GM04504 (cell line): ENCODE measurements at regions not wholly inside any gene's neighbourhood (a gene's known extent, or its start where the extent isn't known, plus 50 kb on each side); places are given as distances from the start of the nearest gene placed in this dataset.
"Not testable (repeated sequence)": the region's sequence is repeated elsewhere in the genome, so short reads cannot be mapped to it uniquely, and the experiment has no call there.

Experiments
- DNase-seq: peaks from one replicate; pipeline ENCODE4 v3.0.0-alpha.2; 2012; ENCODE audit warnings: low read depth

GRCh38 chr1:198934426-198934825 is 295.6 kb downstream of the PTPRC start:
- no peak for DNase-seq

GRCh38 chr1:198934901-198935305 is 296.1 kb downstream of the PTPRC start:
- no peak for DNase-seq

- peak; percentile 75 for DNase-seq
Measured at GRCh38 chr1:198935306-198935921, 296.6 kb downstream of the PTPRC start.

- peak; percentile 11 for DNase-seq
Measured at GRCh38 chr1:198936371-198937083, 297.7 kb downstream of the PTPRC start.

GRCh38 chr1:198937231-198938031 is 298.6 kb downstream of the PTPRC start:
- DNase-seq, result peak; percentile 81

GRCh38 chr1:198939286-198939685 is 300.4 kb downstream of the PTPRC start:
- DNase-seq, result no peak

- DNase-seq, result no peak
Measured at GRCh38 chr1:198939956-198940355, 301.1 kb downstream of the PTPRC start.

GRCh38 chr1:198942466-198942865 is 303.6 kb downstream of the PTPRC start:
- DNase-seq, result no peak

GRCh38 chr1:198943484-198944187 is 304.8 kb downstream of the PTPRC start:
- DNase-seq, result no peak

- no peak for DNase-seq
Measured at GRCh38 chr1:198947456-198947855, 308.6 kb downstream of the PTPRC start.

GRCh38 chr1:198948895-198949659 is 310.2 kb downstream of the PTPRC start:
- no peak for DNase-seq

GRCh38 chr1:198950036-198950435 is 311.2 kb downstream of the PTPRC start:
- DNase-seq, result no peak

GRCh38 chr1:198955085-198955484 is 316.2 kb downstream of the PTPRC start:
- no peak for DNase-seq

GRCh38 chr1:198957044-198957443 is 318.2 kb downstream of the PTPRC start:
- no peak for DNase-seq

- no peak for DNase-seq
Measured at GRCh38 chr1:198959032-198959431, 320.2 kb downstream of the PTPRC start.

GRCh38 chr1:198959676-198960075 is 320.8 kb downstream of the PTPRC start:
- no peak for DNase-seq

- not testable (repeated sequence) for DNase-seq
Measured at GRCh38 chr1:198963796-198964195, 325.0 kb downstream of the PTPRC start.

GRCh38 chr1:198966519-198966918 is 327.7 kb downstream of the PTPRC start:
- DNase-seq, result no peak

GRCh38 chr1:198967566-198967965 is 328.7 kb downstream of the PTPRC start:
- no peak for DNase-seq

- no peak for DNase-seq
Measured at GRCh38 chr1:198968866-198969265, 330.0 kb downstream of the PTPRC start.

- DNase-seq, result no peak
Measured at GRCh38 chr1:198969981-198970380, 331.1 kb downstream of the PTPRC start.

GRCh38 chr1:198970916-198971315 is 332.1 kb downstream of the PTPRC start:
- DNase-seq, result no peak
